Left lung (tissue), 4 donors: ENCODE measurements at regions not wholly inside any gene's neighbourhood (a gene's known extent, or its start where the extent isn't known, plus 50 kb on each side); places are given as distances from the start of the nearest gene placed in this dataset.

Source experiments
- ATAC-seq: fragments of 200-7000 bp; cut with Tn5 transposase; one replicate; pipeline ENCODE4 v1.9.1; 2020; ENCODE audit warnings: moderate library complexity
- DNase-seq, 4 donors: peaks; one replicate each; pipeline ENCODE4 v3.0.0-alpha.2; 2013 to 2020
- H3K27ac ChIP-seq, 2 donors: fragments of 200-600 bp; sonication (generic) in 1 of 2; one replicate each; pipeline versions ENCODE4 v1.5.0 to v1.8.0; 2020 to 2021
- H3K27me3 ChIP-seq, 2 donors: fragments of 200-600 bp; sonication (generic) in 1 of 2; one replicate each; pipeline versions ENCODE4 v1.5.0 to v1.8.0; 2020 to 2021
- H3K36me3 ChIP-seq, 2 donors: fragments of 200-600 bp; sonication (generic) in 1 of 2; one replicate each; pipeline versions ENCODE4 v1.5.0 to v1.8.0; 2020 to 2021
- H3K4me1 ChIP-seq, 2 donors: fragments of 200-600 bp; one replicate each; pipeline ENCODE4 v1.8.0; 2021
- H3K4me3 ChIP-seq, 2 donors: fragments of 200-600 bp; sonication (generic) in 1 of 2; one replicate each; pipeline versions ENCODE4 v1.5.0 to v1.8.0; 2020 to 2021; ENCODE audit warnings: mild to moderate bottlenecking in 1 of 2
- H3K9me3 ChIP-seq, 2 donors: fragments of 200-600 bp; sonication (generic) in 1 of 2; one replicate each; pipeline versions ENCODE4 v1.5.0 to v1.8.0; 2020 to 2021
- intact Hi-C, 2 donors: fragments of 100-400 bp; cut with DNase I; formaldehyde crosslinking; loops; one replicate each; pipeline versions ENCODE4 v1.11.2 to v1.14.2; 2022
- TF ChIP-seq, protein P1 (sequence below), 2 donors: fragments of 200-600 bp; sonication (generic) in 1 of 2; IDR thresholded peaks; one replicate each; pipeline versions ENCODE4 v1.5.0 to v1.8.0; 2021; ENCODE audit warnings: antibody characterized with exemption in 2 of 2
- donor health status: DM: no; HTN: yes; CAD: no.
- donor health status: DM: no; HTN: no; CAD: no.

DNA sequence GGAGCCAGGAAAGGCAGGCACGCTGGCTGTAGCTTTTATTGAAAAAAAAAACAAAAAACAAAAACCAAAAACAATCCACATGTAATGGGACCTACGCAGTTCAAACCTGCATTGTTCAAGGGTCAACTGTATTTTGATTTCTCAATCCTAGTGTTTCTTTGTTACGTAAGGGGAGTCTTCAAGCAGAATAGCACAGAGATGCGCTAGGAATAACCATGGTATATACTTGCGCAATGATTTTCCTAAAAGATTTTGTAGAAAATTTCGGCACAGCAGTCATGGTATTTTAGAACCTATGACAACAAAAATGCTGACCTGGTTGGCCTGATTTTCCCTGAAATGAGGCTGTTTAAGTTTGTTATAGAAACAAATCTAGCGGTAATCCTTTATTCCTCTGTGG, 1110.5 kb upstream of the WWC1 start:
- intact Hi-C loops = no loop called here
- Histone ChIP-seq H3K4me3 (no peak overlapping the region), H3K27me3 (no peaks in the 10 kb centered on the region), H3K9me3 (peaks cover 0 to 6% of the 10 kb centered on the region in 2 donors), H3K36me3 (no peaks in the 10 kb centered on the region), H3K4me1 (no peaks in the 10 kb centered on the region), H3K27ac (no peak overlapping the region)
- DNase-seq (no peak), ATAC-seq (no peak)
- TF ChIP-seq, protein P1, sequence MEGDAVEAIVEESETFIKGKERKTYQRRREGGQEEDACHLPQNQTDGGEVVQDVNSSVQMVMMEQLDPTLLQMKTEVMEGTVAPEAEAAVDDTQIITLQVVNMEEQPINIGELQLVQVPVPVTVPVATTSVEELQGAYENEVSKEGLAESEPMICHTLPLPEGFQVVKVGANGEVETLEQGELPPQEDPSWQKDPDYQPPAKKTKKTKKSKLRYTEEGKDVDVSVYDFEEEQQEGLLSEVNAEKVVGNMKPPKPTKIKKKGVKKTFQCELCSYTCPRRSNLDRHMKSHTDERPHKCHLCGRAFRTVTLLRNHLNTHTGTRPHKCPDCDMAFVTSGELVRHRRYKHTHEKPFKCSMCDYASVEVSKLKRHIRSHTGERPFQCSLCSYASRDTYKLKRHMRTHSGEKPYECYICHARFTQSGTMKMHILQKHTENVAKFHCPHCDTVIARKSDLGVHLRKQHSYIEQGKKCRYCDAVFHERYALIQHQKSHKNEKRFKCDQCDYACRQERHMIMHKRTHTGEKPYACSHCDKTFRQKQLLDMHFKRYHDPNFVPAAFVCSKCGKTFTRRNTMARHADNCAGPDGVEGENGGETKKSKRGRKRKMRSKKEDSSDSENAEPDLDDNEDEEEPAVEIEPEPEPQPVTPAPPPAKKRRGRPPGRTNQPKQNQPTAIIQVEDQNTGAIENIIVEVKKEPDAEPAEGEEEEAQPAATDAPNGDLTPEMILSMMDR (IDR thresholded peaks at IDR 0.05) = no peak

DNA sequence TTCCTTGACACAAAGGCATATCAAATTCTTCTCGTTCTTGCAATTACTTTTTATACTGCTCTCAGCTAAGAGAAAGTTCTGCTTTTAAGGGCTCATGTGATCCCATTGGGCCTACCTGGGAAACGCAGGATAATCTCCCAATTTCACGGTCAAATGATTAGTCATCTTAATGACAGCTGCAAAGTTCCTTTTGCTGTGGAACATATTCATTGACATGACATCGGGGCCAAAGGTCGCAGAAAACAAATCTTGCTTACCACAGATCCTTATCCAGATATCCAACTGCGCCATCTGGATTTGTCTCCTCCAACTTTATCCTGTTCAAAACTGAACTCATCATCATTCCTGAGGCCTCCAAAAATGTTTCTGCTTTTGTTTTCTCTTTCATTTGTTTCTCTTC, 1085.6 kb upstream of the WWC1 start:
- Histone ChIP-seq H3K27ac (no peak overlapping the region), H3K27me3 (no peaks in the 10 kb centered on the region), H3K36me3 (no peaks in the 10 kb centered on the region), H3K9me3 (no peaks in the 10 kb centered on the region), H3K4me1 (no peaks in the 10 kb centered on the region), H3K4me3 (no peak overlapping the region)
- TF ChIP-seq, protein P1 (IDR thresholded peaks at IDR 0.05) = no peak
- intact Hi-C loops = no loop called here
- DNase-seq (no peak), ATAC-seq (no peak)

DNA sequence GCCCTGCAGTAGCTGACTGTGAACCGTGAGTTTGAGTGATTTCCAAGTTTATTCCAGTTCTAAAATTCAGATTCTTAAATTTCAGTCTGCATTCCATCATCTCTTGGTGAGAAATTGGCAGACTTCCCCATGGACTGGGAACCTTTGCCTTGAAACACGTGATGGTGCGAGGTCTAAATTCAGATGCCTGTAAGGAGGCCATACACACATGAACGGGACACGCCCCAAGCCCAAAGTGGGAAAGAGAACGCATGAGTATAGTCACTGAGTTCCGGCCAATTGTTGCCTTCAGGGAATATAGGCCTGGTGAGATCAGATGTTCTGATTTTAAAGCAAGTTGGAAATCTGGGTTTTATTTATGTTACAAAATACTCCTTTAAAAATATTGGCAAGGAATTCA, 1084.4 kb upstream of the WWC1 start:
- Histone ChIP-seq H3K9me3 (no peaks in the 10 kb centered on the region), H3K27ac (no peak overlapping the region), H3K4me1 (no peaks in the 10 kb centered on the region), H3K27me3 (no peaks in the 10 kb centered on the region), H3K36me3 (no peaks in the 10 kb centered on the region), H3K4me3 (no peak overlapping the region)
- peak in 2 of 4 donors; percentile 12 to 13 for DNase-seq
- intact Hi-C loops = no loop called here
- no peak for ATAC-seq
- TF ChIP-seq, protein P1 (IDR thresholded peaks at IDR 0.05) = no peak

DNA sequence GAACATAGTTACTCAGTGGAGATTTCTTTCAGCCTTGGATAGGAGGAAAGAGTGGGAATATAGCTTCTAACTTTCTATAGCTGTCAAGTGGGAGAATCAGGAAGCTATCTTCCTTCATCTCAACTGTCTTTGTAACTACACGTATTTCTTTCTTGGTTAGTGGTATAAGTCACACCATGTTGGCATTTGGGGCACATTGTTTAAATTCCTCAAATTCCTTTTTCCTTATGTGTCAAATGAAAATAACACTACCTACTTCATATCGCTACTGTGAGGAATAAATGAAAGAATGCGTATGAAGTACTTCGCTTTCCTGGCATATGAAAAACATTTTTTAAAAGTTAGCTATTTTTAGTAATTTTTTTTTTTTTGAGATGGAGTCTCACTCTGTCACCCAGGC, 1082.5 kb upstream of the WWC1 start:
- H3K4me1 ChIP-seq = no peaks in the 10 kb centered on the region
- no peak overlapping the region for H3K27ac ChIP-seq
- TF ChIP-seq, protein P1 (IDR thresholded peaks at IDR 0.05) = no peak
- H3K27me3 ChIP-seq = no peaks in the 10 kb centered on the region
- H3K36me3 ChIP-seq = no peaks in the 10 kb centered on the region
- H3K4me3 ChIP-seq = no peak overlapping the region
- no peaks in the 10 kb centered on the region for H3K9me3 ChIP-seq
- no peak for DNase-seq
- intact Hi-C loops = no loop called here
- ATAC-seq = no peak

DNA sequence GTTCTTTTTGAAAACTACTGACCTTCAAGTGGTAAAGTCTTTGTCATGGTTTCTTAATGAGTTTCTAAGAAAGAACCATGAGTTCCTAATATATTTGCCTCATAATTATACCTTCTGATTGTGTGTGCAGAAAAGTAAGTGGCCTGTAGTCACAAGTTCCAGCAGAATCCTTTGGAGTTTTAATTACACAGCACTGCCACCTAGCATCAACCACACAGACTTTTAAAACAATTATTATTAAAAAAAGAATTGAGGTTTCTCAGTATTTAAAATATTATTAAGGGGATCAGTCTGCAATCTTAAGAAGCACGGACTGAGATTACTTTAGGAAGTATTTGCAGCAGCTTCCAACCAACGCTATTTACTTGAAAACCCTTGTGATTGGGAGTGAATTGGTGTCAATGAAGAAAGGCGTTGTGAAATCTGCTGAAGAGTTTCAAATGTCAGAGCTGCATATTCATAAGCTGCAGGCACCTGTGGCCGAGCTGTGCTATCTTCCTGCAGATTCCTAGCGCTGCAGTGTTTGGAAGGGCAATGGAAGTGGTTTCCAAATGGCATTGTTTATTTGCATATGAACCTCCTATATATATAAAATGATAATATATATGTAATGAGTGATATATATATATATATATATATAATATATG, 1074.2 kb upstream of the WWC1 start:
- peak in 1 of 4 donors; percentile 16 for DNase-seq
- no peak for ATAC-seq
- intact Hi-C loops = no loop called here

More for the DNA sequence above, 1074.2 kb upstream of the WWC1 start:
- TF ChIP-seq, protein P1 (IDR thresholded peaks at IDR 0.05) = no peak
- H3K4me3 ChIP-seq = no peak overlapping the region
- H3K27ac ChIP-seq = no peak overlapping the region
- H3K27me3 ChIP-seq = no peaks in the 10 kb centered on the region
- no peaks in the 10 kb centered on the region for H3K4me1 ChIP-seq
- H3K9me3 ChIP-seq = no peaks in the 10 kb centered on the region
- H3K36me3 ChIP-seq = no peaks in the 10 kb centered on the region
